GM23248 (cell line): ENCODE measurements at regions not wholly inside any gene's neighbourhood (a gene's known extent, or its start where the extent isn't known, plus 50 kb on each side); places are given as distances from the start of the nearest gene placed in this dataset.

ENCODE experiments used
- DNase-seq: peaks from one replicate; pipeline ENCODE4 v3.0.0-alpha.2; 2015
- H2AFZ ChIP-seq: fragments of 200-600 bp; sonication (generic); 2 replicates; pipeline ENCODE4 v1.6.1; 2016; ENCODE audit warnings: antibody characterized with exemption
- H3F3A ChIP-seq: fragments of 200-600 bp; sonication (generic); 2 replicates; pipeline ENCODE4 v1.6.1; 2016; ENCODE audit warnings: mild to moderate bottlenecking, antibody characterized with exemption, mixed run types; ENCODE audit not compliant: insufficient read depth
- H3K27ac ChIP-seq: fragments of 200-600 bp; sonication (generic); 2 replicates; pipeline ENCODE4 v1.5.1; 2016; ENCODE audit warnings: mild to moderate bottlenecking
- H3K27me3 ChIP-seq: fragments of 200-600 bp; sonication (generic); replicated peaks from 2 replicates; pipeline ENCODE4 v1.6.1; 2016; ENCODE audit warnings: mild to moderate bottlenecking; ENCODE audit not compliant: insufficient read depth
- H3K36me3 ChIP-seq: fragments of 200-600 bp; sonication (generic); 2 replicates; pipeline ENCODE4 v1.6.1; 2016; ENCODE audit warnings: low read depth, mild to moderate bottlenecking
- H3K4me1 ChIP-seq: fragments of 200-600 bp; sonication (generic); 2 replicates; pipeline ENCODE4 v1.6.1; 2016; ENCODE audit warnings: mild to moderate bottlenecking; ENCODE audit not compliant: insufficient read depth
- H3K4me2 ChIP-seq: fragments of 200-600 bp; sonication (generic); one replicate; pipeline ENCODE4 v1.6.1; 2016; ENCODE audit warnings: mild to moderate bottlenecking; ENCODE audit not compliant: unreplicated experiment
- H3K4me3 ChIP-seq: fragments of 200-600 bp; sonication (generic); 2 replicates; pipeline ENCODE4 v1.5.1; 2016; ENCODE audit warnings: mild to moderate bottlenecking
- H3K79me2 ChIP-seq: fragments of 200-600 bp; sonication (generic); 2 replicates; pipeline ENCODE4 v1.6.1; 2016; ENCODE audit warnings: mild to moderate bottlenecking; ENCODE audit not compliant: insufficient read depth
- H3K9ac ChIP-seq: fragments of 200-600 bp; sonication (generic); 2 replicates; pipeline ENCODE4 v1.6.1; 2016; ENCODE audit warnings: mild to moderate bottlenecking
- H3K9me2 ChIP-seq: fragments of 200-600 bp; sonication (generic); 2 replicates; pipeline ENCODE4 v1.6.1; 2016; ENCODE audit warnings: mixed run types, mild to moderate bottlenecking, moderate library complexity; ENCODE audit not compliant: insufficient read depth
- H3K9me3 ChIP-seq: fragments of 200-600 bp; sonication (generic); one replicate; pipeline ENCODE4 v1.6.1; 2017; ENCODE audit warnings: low read depth
- H4K20me1 ChIP-seq: fragments of 200-600 bp; sonication (generic); 2 replicates; pipeline ENCODE4 v1.6.0; 2016; ENCODE audit not compliant: insufficient read depth
- EZH2 ChIP-seq: fragments of 200-600 bp; sonication (generic); IDR thresholded peaks from 2 replicates; pipeline ENCODE4 v1.6.1; 2018; ENCODE audit warnings: antibody characterized with exemption, mild to moderate bottlenecking; ENCODE audit not compliant: insufficient read depth, poor library complexity, severe bottlenecking
- EZH2phosphoT487 ChIP-seq: fragments of 200-600 bp; sonication (generic); IDR thresholded peaks from 2 replicates; pipeline ENCODE4 v1.6.1; 2018; ENCODE audit warnings: antibody characterized with exemption, moderate library complexity, mild to moderate bottlenecking, low read depth; ENCODE audit not compliant: insufficient read depth
- WGBS, 2 experiments: methylation state at CpG; one replicate each; pipeline ENCODE4 v1.1.6; 2015 to 2017; ENCODE audit warnings: low lambda C conversion rate in 2 of 2, low coverage in 1 of 2; ENCODE audit errors: missing lambda C conversion rate in 2 of 2; 5-methylcytosine and 5-hydroxymethylcytosine counted together
- in situ Hi-C: fragments of 300-500 bp; cut with MboI; formaldehyde crosslinking; loops from 2 replicates; pipeline ENCODE4 v1.15.0; 2020

DNA sequence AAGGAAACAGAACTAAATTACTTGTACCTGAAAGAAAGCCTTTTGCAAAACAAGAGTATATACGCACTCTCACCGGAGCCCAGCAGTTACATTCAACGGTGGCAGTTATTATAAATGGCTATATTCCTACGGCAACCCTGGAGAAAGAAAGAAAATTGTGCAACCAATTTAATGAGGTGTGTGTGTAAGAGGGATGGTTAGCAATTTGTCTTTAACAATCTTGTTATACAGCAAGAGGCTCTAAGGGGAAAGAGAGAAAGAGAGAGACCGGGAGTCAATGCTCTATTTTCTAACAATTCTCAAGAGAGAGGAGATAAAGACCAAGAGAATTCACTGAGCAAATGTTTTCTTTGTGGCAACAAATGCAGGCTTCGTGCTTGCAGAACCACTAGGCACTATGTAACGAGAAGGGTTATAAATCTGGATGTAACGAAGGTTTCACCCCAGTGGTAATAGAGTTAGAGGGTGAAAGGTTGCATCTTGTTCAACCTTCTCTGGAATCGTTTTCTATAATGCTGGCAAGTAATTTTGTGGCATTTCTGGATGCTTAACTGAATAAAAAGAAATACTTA is 359.1 kb upstream of the SPRED2 start:
- H2AFZ ChIP-seq = no peak overlapping the region
- no peaks in the 10 kb centered on the region for H4K20me1 ChIP-seq
- in situ Hi-C loops = no loop called here
- no peak overlapping the region for H3K9ac ChIP-seq
- H3K27me3 ChIP-seq = no peaks in the 10 kb centered on the region
- no peak overlapping the region for H3K27ac ChIP-seq
- H3F3A ChIP-seq = no peaks in the 10 kb centered on the region
- H3K36me3 ChIP-seq = no peaks in the 10 kb centered on the region
- 39 to 44% methylated on average over 9 of the region's 9 CpGs for WGBS, 2 experiments
- no peaks in the 10 kb centered on the region for H3K9me3 ChIP-seq
- H3K4me3 ChIP-seq = no peak overlapping the region
- TF ChIP-seq EZH2phosphoT487 (no peak), EZH2 (no peak)
- DNase-seq = no peak
- no peaks in the 10 kb centered on the region for H3K4me1 ChIP-seq
- H3K4me2 ChIP-seq = no peak overlapping the region
- H3K79me2 ChIP-seq = no peaks in the 10 kb centered on the region
- no peaks in the 10 kb centered on the region for H3K9me2 ChIP-seq

DNA sequence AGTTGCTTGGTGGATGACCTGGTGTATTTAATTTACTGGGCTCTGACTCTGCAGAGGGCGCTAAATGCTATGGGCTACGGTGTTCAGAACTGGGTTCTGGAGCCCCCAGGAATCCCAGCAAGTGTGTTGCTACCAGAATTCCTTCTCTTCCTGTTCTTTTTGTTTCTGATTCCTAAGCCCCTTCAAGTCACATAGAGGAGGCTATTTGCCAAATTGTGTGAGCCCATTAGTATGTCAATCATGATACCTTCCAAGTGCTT is 358.2 kb upstream of the SPRED2 start:
- Histone ChIP-seq H3K9me3 (no peaks in the 10 kb centered on the region), H3K4me1 (no peaks in the 10 kb centered on the region), H3K4me3 (no peak overlapping the region), H3K36me3 (no peaks in the 10 kb centered on the region), H3K27ac (no peak overlapping the region), H3K9ac (no peak overlapping the region), H2AFZ (no peak overlapping the region), H3K79me2 (no peaks in the 10 kb centered on the region), H3F3A (no peaks in the 10 kb centered on the region), H3K4me2 (no peak overlapping the region), H3K27me3 (no peaks in the 10 kb centered on the region), H4K20me1 (no peaks in the 10 kb centered on the region), H3K9me2 (no peaks in the 10 kb centered on the region)
- 69 to 87% methylated on average over 2 of the region's 2 CpGs for WGBS, 2 experiments
- in situ Hi-C loops = no loop called here
- TF ChIP-seq EZH2 = no peak
- no peak for TF ChIP-seq EZH2phosphoT487
- no peak for DNase-seq

DNA sequence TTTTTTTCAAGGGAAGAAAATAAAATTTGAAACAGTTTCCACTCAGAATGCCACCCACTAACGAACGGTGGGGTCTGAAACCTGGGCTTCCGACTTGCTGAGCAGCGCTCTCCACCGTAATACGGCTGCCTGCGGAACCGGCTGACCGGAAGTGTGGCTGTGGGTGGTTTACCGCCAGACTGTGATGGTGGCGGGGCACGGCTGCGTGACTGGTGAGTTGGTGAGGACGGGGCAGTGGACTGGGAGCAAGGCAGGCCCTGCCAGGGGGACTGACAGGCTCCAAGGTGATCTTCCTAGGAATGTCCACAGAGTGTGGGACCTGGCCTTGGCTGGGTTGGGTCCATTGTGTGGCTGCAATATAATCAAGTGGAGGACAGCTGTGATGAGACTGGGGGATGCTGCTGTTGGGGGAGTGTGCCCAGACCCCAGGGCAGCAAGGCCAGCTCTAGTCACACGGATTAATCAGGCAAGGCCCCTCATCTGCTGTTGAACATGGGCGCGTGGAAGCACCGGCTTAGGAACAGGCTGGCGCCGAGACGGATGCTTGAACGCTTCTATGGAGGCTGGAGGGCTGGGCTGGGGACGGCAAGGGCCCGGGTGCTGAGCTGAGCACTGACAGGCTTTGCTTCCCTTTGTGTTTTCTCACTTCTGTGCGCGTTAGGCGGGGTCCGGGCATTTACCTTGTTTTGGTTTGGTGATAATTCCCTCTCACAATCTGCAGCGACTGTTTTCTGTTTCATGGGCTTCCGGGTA is 357.7 kb upstream of the SPRED2 start:
- Histone ChIP-seq H3F3A (no peaks in the 10 kb centered on the region), H3K27me3 (no peaks in the 10 kb centered on the region), H3K9me3 (no peaks in the 10 kb centered on the region), H2AFZ (no peak overlapping the region), H3K79me2 (no peaks in the 10 kb centered on the region), H3K4me2 (no peak overlapping the region), H3K9ac (no peak overlapping the region), H3K27ac (no peak overlapping the region), H4K20me1 (no peaks in the 10 kb centered on the region), H3K4me3 (no peak overlapping the region), H3K36me3 (no peaks in the 10 kb centered on the region), H3K4me1 (no peaks in the 10 kb centered on the region), H3K9me2 (no peaks in the 10 kb centered on the region)
- TF ChIP-seq EZH2 (no peak), EZH2phosphoT487 (no peak)
- DNase-seq = no peak
- in situ Hi-C loops = no loop called here
- WGBS, 2 experiments = 66 to 72% methylated on average over 27 to 30 of the region's 30 CpGs

DNA sequence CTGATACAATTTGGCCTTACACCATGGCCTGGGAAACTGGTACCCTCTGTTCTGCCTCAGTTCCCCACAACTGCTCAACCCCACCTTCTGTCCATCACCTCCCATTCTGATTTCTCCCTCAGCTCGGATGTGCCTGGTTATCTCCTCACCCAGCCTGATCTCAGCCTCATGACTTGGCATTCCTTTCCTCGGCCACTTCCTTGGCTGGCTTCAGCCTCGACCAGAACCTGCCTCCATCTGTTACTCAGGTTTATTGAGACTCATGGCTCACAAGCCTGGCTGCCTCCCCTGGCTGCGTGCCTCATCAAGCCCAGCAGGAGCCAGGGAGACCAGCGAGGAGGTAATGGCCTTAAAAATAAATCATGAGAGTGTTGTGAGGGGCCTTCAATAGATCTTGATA is 356.2 kb upstream of the SPRED2 start:
- H3K27ac ChIP-seq = no peak overlapping the region
- WGBS, 2 experiments = 35 to 39% methylated on average over 5 of the region's 5 CpGs
- in situ Hi-C loops = no loop called here
- no peaks in the 10 kb centered on the region for H3K79me2 ChIP-seq
- H3K4me2 ChIP-seq = no peak overlapping the region
- no peaks in the 10 kb centered on the region for H3K36me3 ChIP-seq
- H3K9me2 ChIP-seq = no peaks in the 10 kb centered on the region
- H3K9ac ChIP-seq = no peak overlapping the region
- H3F3A ChIP-seq = no peaks in the 10 kb centered on the region
- H4K20me1 ChIP-seq = no peaks in the 10 kb centered on the region
- H3K27me3 ChIP-seq = no peaks in the 10 kb centered on the region
- no peaks in the 10 kb centered on the region for H3K4me1 ChIP-seq
- DNase-seq = no peak
- H3K4me3 ChIP-seq = no peak overlapping the region
- H3K9me3 ChIP-seq = no peaks in the 10 kb centered on the region
- H2AFZ ChIP-seq = no peak overlapping the region
- TF ChIP-seq EZH2phosphoT487 (no peak), EZH2 (no peak)

DNA sequence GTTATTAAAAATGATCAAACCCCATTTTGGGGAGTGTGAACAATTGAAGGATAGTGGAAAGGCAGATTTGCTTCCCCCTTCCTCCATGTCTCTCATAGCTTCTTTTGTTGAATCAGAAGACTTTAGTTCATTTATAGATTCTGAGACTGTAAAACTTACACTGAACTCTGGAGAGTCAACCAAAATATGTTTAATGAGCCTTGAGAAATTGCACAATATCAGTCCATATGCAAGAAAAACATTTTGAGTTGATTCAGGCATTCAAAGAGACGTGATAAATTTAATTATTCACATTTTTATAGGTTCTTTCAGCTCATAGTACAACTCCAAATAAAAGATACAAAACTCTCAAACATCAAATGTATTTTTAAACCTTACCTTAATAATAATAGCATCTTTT is 354.4 kb upstream of the SPRED2 start:
- no peak overlapping the region for H3K9ac ChIP-seq
- no peaks in the 10 kb centered on the region for H3K9me3 ChIP-seq
- no peak overlapping the region for H3K4me3 ChIP-seq
- H3K27me3 ChIP-seq = no peaks in the 10 kb centered on the region
- H3K27ac ChIP-seq = no peak overlapping the region
- H3K4me2 ChIP-seq = no peak overlapping the region
- H2AFZ ChIP-seq = no peak overlapping the region
- H3K4me1 ChIP-seq = no peaks in the 10 kb centered on the region
- no peaks in the 10 kb centered on the region for H3K9me2 ChIP-seq
- no peaks in the 10 kb centered on the region for H3K79me2 ChIP-seq
- TF ChIP-seq EZH2phosphoT487 (no peak), EZH2 (no peak)
- H4K20me1 ChIP-seq = no peaks in the 10 kb centered on the region
- H3F3A ChIP-seq = no peaks in the 10 kb centered on the region
- whole genome bisulfite sequencing, 2 experiments = 0% methylated on average over 1 of the region's 1 CpG
- no peak for DNase-seq
- H3K36me3 ChIP-seq = no peaks in the 10 kb centered on the region
- in situ Hi-C loops = no loop called here
